GM19372 (cell line): ENCODE measurements at regions not wholly inside any gene's neighbourhood (a gene's known extent, or its start where the extent isn't known, plus 50 kb on each side); places are given as distances from the start of the nearest gene placed in this dataset.

Experiments used
- ATAC-seq: cut with Tn5 transposase; IDR thresholded peaks from one replicate; pipeline ENCODE4 v1.9.1; 2021; ENCODE audit warnings: mild to moderate bottlenecking, low read depth, moderate library complexity; ENCODE audit not compliant: unreplicated experiment

GRCh38 chr3:157816296-157816695, 289.9 kb downstream of the SHOX2 start:
- no peak for ATAC-seq

DNA sequence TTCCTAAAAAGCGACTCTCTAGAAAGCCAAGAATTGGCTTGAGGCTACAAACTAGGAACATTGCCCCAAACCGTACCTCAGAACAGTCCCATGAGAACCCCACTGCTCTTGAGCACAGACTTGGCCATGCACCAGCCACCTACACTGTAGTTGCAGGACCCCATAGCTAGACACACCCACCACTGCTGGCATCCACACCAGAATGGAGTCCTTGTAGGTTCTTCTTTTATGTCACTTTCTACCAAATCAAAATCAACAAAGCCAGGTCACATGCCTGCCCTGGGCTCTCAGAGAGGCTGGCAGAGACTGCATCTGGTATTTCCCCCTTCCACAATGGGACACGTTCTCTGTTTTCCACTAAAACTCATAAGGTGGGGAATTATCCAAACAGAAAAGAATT, 290.5 kb downstream of the SHOX2 start:
- no peak for ATAC-seq

DNA sequence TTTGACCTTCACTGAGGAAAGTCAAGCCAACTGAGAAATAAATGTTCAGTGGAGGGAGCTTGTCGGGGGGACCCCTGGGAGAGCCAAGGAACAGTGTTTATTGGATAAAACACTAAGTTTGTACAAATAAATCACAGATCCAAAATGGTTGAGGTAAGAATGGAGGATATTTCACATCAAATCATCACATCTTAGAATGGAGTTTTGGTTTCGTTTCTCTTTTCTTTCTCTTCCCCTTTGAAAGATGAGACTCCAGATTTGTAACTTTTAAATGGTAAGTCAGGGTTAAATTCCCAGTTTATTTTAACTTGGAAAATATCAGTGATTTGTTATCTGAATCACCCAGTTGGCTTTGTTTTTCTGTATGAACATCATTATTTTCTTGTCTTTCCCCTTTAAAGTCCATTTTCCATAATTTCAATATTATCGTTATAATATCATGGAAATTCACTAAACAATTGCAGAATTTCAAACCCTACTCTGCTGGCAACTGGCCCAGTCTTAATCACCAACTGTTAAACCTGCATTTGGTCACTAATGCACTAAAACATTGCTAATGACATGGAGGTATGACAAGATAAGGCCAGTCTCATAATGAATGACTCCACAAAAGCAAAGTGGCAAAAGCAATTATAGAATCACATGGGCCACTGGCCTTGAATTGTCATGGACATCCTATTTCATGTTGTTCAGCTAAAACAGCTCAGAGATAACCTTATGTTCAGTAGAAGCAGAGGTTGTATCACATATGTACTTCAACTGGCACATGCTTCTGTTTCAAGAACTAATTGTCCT, 295.1 kb downstream of the SHOX2 start:
- no peak for ATAC-seq

- no peak for ATAC-seq
Observed at GRCh38 chr3:157807280-157807679, 298.9 kb downstream of the SHOX2 start.

DNA sequence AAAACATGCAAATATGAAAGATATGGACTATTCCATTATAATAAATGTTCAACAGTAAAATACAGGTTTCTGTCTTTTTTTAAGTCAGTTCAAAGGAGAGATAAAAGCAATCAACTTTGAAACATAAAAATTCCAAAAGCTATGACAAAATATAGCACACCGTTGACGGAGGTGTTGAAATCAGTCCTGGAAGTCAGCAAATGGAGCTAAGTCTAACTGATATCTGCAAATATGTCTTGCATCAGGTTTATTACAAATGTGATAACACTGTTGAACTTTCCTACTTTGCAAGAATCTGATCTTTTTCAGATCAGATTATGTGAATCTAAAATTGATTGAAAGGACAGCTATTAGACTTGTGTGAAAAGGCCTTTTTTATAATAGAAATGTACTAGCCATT, 300.7 kb downstream of the SHOX2 start:
- ATAC-seq, result no peak

GRCh38 chr3:157794771-157795170, 291.6 kb upstream of the VEPH1 start:
- ATAC-seq, result no peak

DNA sequence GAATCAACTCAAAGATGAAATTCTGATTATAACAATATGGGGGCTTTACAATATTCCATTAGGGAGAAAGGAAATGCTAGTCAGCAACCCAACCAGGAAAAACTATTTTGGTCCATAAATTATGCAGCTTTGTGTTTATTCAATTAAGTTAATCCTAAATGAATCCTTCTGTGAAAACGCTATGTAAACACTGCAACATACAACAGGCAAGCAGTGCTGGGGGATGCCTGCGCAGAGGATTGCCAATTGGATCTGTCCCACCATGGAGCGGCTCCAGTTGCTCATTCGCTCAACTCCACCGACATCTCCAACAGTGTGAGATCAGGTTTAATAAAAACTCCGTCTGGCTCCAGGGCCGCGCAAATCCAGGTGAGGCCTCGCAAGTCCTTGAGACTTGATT, 290.5 kb upstream of the VEPH1 start:
- ATAC-seq, result no peak

DNA sequence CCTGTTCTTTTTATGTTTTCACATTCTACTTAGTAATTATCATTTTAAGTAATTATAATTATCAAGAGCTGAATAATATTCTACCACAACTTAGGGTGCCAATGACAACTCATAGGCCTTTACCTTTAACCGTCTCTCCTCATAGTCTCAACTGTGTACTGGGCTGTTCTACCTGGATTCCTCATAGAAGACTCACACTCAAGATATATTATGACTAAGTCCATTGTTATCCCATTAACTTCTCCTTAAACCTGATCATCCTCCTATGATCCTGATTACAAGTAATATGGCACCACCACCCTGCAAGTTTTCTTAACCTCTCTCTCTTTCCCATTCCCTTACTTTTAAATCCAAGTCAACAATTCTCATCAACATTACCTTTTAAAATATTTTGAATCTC, 285.9 kb upstream of the VEPH1 start:
- ATAC-seq, result no peak

DNA sequence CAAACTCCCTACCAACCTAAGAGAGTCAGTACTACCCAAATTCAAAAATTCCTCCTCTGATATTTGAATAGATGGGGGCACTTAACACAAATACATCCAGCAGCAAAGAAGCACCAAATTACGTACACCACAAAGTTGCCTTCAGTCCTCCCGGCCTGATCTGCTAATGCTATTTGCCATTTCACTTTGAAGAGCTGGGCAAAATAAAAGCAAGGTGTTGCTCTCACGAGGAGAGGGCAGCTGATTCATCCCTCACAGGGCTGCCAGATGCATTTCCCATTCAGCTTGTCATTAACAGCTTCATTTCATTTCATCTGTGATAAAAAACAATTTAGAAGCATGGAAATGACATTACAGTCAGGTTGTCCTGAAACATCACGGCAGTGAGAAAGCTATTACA, 283.4 kb upstream of the VEPH1 start:
- ATAC-seq, result no peak

- no peak for ATAC-seq
Observed at GRCh38 chr3:157786211-157786610, 283.0 kb upstream of the VEPH1 start.

DNA sequence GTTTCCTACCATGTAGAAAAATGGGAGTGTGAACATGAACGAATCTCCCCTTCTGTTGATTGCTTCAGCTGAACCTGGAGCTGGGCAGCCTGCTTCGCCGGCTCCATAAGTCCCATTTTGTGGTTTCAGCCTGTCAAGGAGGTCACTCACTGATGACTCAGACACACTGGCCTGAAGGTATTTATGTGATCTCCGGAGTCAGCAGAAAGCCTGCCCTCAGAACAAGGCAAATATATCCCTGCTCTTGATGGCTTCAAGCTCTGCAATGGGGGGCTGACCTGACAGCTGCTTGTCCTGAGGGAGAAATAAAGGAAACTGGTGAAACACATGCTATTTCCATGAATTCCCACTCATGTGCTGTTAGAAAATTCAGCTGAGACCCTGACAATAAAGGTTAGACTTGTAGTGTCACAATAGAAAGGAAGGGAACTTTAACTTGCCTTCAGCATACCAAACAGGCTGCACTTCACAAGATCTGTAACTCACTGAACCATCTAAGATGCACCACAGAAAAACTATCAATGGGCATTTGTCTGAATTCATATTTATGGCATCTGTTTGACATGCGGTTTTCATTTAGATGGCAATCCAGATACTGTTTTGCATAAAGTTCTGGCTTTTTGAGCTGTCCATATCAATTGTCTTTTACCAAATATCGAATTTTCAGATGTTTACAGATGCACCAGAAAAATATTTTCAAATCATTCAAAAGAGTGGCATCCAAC, 282.0 kb upstream of the VEPH1 start:
- no peak for ATAC-seq

- ATAC-seq, result no peak
Observed at GRCh38 chr3:157782236-157782635, 279.0 kb upstream of the VEPH1 start.

GRCh38 chr3:157776861-157777260, 273.6 kb upstream of the VEPH1 start:
- ATAC-seq, result no peak

GRCh38 chr3:157775446-157775845, 272.2 kb upstream of the VEPH1 start:
- no peak for ATAC-seq

DNA sequence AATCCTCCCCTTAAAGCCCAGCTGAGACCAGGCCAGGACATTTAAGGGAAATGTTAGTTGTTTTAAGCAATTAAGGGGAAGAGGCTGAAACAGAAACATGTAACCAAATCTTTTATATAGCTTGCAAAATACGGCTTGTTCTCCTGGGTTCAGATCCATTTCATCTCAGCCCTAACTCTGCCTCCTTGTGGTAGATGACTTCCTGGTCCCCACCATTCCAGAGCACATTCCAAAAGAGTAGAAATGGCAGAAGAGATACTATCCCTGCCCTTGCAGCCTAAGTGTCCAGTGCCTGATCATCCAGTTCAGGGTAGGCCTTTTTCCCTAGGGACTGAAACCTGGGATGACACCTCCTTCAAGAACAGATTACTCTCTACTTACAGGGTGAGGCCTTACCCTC, 266.2 kb upstream of the VEPH1 start:
- no peak for ATAC-seq

DNA sequence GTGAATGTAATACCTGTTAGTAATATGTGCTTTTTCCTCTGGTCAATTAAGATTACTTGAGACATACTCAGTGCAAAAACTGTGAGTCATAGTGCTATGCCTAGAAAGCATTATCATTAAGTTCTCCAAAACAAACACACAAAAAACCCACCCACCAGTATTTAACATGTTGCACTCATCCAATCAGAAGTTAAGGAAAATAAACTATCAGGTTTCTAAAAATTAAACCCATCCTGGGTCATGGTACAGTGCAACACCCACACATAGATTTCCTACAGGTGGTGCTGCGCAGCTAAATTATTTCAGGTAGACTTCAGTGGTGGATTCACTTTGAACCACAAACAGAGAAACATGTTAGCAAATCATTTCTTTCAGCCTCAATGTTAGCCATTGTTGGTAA, 264.4 kb upstream of the VEPH1 start:
- no peak for ATAC-seq

GRCh38 chr3:157763644-157764043, 260.4 kb upstream of the VEPH1 start:
- no peak for ATAC-seq

GRCh38 chr3:157759311-157759710, 256.1 kb upstream of the VEPH1 start:
- ATAC-seq, result no peak

GRCh38 chr3:157755233-157755632, 252.0 kb upstream of the VEPH1 start:
- no peak for ATAC-seq

- no peak for ATAC-seq
Observed at GRCh38 chr3:157754451-157754850, 251.2 kb upstream of the VEPH1 start.

DNA sequence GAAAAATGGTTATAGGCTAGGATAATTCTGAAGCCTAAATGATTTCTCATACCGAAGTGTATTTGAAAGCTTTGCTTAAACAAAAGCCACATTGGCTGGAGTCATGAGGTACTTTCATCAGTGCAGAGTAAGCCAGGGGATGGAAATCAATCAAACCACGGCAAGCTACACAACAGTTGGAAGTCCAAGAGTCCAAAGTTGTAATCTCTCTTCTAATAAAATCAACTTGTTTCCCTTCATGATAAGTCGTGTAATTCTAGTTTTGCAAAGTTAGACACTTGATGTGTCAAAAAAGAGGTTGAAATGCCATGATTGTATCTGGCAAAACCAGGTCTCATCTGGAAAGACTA, 250.5 kb upstream of the VEPH1 start:
- ATAC-seq, result no peak
